Stimulated activated CD4-positive, alpha-beta T cell treated with anti-CD3 and anti-CD28 coated beads, Interleukin-2, amount 100 ng/mL, for 48 hours (primary cell): ENCODE measurements at regions not wholly inside any gene's neighbourhood (a gene's known extent, or its start where the extent isn't known, plus 50 kb on each side); places are given as distances from the start of the nearest gene placed in this dataset.

Source experiments
- DNase-seq, 2 donors: peaks; one replicate each; pipeline ENCODE4 v3.0.0-alpha.2; 2020

DNA sequence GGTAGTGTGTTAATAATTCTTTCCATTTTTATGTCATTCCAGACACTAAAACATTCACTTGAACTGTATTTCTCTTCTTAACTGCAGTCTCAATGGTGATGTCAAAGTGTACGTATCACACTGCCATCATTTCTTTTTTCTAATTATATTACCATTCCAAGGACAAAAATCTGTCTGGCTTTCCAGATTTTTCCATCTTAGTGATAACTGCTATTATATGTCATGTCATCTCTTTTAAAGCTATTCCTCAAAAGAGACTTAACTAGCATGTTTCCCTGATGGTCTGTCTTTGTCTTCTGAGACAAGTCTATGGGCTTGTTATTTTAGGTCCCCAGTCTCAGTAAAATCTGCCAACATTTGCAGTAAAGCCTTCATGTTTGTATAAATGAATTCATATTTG is 1207.1 kb downstream of the PCDH17 start:
- DNase-seq, result no peak

GRCh38 chr13:58843071-58843470 is 1211.5 kb downstream of the PCDH17 start:
- no peak for DNase-seq

- no peak for DNase-seq
These were observed 1212.0 kb downstream of the PCDH17 start for GRCh38 chr13:58843567-58843966.

GRCh38 chr13:58850161-58850560 is 1218.6 kb downstream of the PCDH17 start:
- DNase-seq, result no peak

- no peak for DNase-seq
These were observed 1220.5 kb downstream of the PCDH17 start for GRCh38 chr13:58852076-58852475.

DNA sequence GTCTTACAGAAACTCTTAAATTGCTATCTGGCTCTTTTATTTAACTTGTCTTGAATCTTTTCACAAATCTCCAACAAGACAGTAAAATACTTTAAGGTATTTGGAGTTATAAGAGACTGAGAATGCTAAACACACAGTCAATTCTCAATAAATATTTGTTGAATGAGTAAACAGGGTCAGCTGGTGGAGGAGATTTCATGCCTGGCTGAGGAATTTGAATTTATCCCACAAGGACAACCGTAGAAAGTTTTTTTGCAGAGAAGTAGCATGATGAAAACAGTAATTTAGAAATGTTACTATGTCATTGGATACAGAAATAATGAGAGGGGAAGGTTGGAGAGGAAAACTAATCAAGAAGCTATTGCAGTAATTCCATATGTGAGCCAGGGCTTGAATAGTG is 1223.7 kb downstream of the PCDH17 start:
- DNase-seq, result no peak

DNA sequence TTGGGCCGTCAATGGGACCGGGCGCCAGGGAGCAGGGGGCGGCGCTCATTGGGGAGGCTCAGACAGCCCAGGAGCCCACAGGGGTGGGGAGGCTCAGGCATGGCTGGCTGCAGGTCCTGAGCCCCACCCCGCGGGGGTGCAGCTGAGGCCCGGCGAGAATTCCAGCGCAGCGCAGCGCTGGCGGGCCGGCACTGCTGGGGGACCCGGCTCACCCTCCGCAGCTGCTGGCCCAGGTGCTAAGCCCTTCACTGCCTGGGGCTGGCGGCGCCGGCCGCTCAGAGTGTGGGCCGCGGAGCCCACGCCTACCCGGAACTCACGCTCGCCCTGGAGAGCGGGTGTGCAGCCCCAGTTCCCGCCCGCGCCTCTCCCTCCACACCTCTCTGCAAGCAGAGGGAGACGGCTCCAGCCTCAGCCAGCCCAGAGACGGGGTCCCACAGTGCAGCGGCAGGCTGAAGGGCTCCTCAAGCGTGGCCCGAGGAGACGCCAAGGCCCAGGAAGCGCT is 1227.4 kb downstream of the PCDH17 start:
- DNase-seq, result no peak

GRCh38 chr13:58865286-58865685 is 1233.7 kb downstream of the PCDH17 start:
- no peak for DNase-seq

DNA sequence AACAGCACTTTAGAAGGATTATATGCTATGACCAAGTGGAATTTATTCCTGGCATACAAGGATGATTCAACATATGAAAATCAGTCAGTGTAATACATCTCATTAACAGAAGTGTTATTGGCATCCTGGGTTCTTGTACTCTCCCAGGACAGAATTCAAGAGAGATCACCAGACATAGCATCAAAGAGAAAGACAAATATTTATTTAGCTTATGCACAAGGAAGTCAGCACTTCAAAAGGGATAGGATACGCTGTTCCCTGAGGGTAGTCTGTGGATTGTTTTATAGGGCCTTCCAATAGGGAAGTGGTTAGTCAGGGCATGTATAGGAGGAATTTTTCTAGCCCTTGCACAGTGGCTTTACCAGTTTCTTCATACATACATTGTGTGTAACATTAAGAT is 1238.0 kb downstream of the PCDH17 start:
- no peak for DNase-seq

DNA sequence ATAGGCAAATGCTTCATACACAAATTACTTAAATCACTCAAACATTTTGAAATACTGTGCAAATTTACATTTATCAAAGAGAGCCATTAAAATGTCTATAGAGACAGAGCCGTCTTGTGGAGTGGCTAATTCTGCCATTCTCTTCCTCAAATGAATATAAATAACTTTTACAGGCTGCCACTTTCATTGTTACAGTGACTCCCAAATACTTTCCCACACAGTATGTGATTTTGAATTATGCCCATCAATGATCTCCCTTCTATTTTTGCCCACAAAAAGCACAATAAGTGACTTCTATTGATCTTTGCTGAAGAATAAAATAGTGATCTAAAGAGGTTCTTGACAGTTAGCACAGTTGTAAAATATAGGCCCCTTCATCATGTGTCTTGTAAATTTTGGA is 1244.9 kb downstream of the PCDH17 start:
- no peak for DNase-seq

GRCh38 chr13:58879114-58879513 is 1247.6 kb downstream of the PCDH17 start:
- DNase-seq, result no peak

- DNase-seq, result no peak
These were observed 1251.0 kb downstream of the PCDH17 start for GRCh38 chr13:58882516-58882915.

- no peak for DNase-seq
These were observed 1251.9 kb downstream of the PCDH17 start for GRCh38 chr13:58883405-58883804.

- no peak for DNase-seq
These were observed 1253.0 kb downstream of the PCDH17 start for GRCh38 chr13:58884353-58885209.

DNA sequence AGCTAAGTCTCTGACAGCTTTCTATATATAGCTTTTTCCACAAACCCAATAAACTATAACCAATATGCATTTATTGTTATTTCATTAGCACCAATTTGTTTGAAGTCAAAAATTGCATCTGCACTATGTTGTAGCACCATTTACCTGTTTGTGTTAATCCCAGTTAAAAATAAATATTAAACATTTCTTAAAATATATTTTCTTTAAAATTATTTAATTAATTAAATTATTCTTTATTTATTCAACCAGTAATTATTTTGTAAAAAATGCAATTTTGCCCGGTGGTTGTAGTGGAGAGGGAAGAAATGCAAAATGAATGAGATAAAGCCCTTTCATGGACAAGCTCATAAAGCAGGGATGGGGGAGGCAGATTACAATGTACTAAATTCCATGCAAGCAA is 1257.9 kb downstream of the PCDH17 start:
- no peak for DNase-seq

DNA sequence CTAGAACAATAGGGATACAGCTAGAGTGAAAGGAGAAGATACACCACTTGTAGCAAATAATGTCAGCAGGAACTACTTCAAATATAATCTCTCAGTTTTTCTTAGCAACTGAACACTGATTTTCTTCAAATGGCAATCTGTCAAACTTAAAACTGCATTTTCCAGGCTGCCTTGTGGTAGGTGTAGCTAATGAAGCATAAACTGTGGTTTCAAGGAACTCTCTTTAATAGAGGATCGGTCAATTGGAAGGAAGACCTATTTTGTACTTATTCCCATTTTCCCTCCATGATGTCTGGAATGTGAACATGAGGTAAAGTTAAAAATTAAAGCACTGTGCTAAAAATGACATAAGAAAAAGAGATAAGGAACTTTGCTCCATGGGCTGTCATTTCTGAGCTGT is 1261.9 kb downstream of the PCDH17 start:
- no peak for DNase-seq

- DNase-seq, result no peak
These were observed 1257.3 kb downstream of the DIAPH3 start for GRCh38 chr13:58906329-58907007.

- no peak for DNase-seq
These were observed 1256.4 kb downstream of the DIAPH3 start for GRCh38 chr13:58907347-58907746.

GRCh38 chr13:58908019-58908679 is 1255.6 kb downstream of the DIAPH3 start:
- DNase-seq, result no peak

- no peak for DNase-seq
These were observed 1244.2 kb downstream of the DIAPH3 start for GRCh38 chr13:58919551-58919950.

DNA sequence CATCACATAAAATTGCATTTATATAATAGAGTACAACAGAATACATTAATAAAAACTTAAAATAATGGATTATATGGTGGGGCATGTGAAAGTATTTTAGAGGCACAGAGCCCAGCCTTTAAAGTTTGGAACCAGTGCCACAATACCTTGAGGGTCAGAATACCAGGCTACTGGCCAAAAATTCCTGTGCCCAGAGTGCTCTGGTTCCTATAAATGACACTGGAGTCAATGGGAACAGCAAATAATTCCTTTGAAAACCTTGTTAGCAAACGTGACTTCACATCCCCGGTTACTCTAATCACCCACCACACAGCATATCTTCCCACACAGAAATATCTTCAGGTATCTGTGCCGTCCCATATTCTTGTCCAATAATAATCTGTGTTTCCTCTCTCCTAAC is 1242.6 kb downstream of the DIAPH3 start:
- no peak for DNase-seq

DNA sequence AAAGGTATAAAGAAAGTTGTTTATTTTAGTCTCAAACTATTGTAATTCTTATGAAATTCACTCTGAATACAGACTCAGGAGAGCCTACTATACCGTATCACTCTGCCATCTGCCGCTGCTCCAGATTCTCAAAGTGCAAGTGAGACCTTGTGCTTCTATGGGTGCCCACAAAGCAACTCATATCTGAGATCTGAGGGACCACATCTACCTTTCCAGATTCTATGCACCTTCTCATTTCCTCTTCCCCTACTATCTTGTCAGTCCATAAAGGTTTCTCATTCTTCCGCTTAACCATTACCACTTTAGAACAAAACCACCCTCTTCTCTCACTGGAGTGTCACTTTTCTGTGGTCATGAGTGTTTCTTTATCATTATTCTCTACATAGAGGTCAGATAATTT is 1236.9 kb downstream of the DIAPH3 start:
- DNase-seq, result no peak

- no peak for DNase-seq
These were observed 1230.3 kb downstream of the DIAPH3 start for GRCh38 chr13:58933475-58933874.

DNA sequence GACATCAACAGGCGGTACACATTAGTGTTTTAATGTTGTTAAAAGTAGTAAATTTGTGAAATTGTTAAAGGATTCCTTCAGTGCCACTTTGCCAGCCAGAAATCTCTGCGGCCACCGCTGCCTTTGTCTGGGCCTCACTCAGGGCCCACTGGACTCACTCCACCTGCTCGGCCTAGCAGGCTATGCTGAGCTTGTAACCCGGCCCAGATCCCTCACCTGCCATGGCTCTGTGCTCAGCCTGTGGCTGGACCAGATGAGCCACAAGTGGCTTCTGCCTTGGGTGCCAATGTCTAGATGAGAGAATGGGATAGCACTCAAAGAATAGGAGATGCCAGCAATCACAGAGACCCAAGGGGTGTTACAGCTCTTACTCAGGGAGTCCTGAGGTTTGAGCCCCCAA is 1228.0 kb downstream of the DIAPH3 start:
- no peak for DNase-seq
